GM12875 (cell line): ENCODE measurements at regions not wholly inside any gene's neighbourhood (a gene's known extent, or its start where the extent isn't known, plus 50 kb on each side); places are given as distances from the start of the nearest gene placed in this dataset.

Experiments
- H3K4me3 ChIP-seq: one replicate; pipeline ENCODE4 v1.5.1; 2011; ENCODE audit warnings: low read depth, low read length, control low read depth
- TF ChIP-seq, protein P1 (sequence below): IDR thresholded peaks from 2 replicates; pipeline ENCODE4 v1.5.1; 2011; ENCODE audit warnings: low read depth, mild to moderate bottlenecking, control low read depth, inconsistent platforms, low read length, moderate library complexity, borderline replicate concordance; ENCODE audit not compliant: insufficient read depth

- TF ChIP-seq, protein P1, sequence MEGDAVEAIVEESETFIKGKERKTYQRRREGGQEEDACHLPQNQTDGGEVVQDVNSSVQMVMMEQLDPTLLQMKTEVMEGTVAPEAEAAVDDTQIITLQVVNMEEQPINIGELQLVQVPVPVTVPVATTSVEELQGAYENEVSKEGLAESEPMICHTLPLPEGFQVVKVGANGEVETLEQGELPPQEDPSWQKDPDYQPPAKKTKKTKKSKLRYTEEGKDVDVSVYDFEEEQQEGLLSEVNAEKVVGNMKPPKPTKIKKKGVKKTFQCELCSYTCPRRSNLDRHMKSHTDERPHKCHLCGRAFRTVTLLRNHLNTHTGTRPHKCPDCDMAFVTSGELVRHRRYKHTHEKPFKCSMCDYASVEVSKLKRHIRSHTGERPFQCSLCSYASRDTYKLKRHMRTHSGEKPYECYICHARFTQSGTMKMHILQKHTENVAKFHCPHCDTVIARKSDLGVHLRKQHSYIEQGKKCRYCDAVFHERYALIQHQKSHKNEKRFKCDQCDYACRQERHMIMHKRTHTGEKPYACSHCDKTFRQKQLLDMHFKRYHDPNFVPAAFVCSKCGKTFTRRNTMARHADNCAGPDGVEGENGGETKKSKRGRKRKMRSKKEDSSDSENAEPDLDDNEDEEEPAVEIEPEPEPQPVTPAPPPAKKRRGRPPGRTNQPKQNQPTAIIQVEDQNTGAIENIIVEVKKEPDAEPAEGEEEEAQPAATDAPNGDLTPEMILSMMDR: no peak
- no peak overlapping the region for H3K4me3 ChIP-seq
Measured at GRCh38 chr12:76649099-76649498, 89.5 kb upstream of the OSBPL8 start.

GRCh38 chr12:76652402-76652801 is 92.8 kb upstream of the OSBPL8 start:
- TF ChIP-seq, protein P1: no peak
- H3K4me3 ChIP-seq: no peak overlapping the region

DNA sequence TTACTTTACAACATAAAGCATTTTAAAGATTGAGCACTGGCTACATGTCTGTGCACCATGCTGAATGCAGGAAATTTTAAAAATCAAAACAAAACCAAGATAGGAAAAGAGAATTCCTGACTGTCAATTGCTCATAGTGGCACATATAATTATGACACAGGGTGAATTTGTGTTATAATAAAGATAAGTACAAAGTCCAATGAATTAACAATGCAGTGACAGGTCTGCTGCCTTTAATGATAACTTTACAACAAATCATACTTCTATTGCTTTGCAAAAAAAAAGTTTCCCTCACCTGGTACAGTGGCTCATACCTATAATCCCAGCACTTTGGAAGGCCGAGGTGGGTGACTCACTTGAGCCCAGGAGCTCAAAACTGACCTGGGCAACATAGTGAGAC is 93.8 kb upstream of the OSBPL8 start:
- H3K4me3 ChIP-seq: no peak overlapping the region
- TF ChIP-seq, protein P1: no peak

GRCh38 chr12:76664731-76665130 is 99.2 kb upstream of the ZDHHC17 start:
- TF ChIP-seq, protein P1: no peak
- H3K4me3 ChIP-seq: no peak overlapping the region

DNA sequence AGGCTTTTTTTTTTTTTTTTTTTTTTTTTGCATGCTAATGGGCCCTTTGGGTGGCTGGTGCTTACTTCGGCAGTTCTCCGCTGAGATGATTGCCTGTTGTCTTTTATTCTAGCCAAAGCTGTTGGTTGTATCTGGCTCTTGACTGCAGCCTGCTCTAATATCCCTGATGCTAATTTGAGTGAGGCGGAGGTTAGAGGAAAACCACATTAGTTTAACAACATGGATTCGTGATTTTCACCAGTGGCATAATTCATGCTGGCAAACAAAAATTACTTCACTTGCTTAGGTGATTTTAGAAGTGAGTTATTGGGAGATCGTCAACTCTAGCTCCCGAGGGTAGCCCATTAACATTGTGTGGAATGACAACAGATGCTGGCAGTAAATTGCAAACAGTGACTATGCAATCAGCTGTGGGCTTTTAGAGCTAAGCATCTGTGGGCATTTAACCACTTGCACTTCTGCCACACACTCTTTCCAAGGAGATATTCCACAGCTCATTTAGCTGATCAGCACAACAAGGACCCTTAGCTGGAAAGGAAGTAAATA is 97.6 kb upstream of the ZDHHC17 start:
- H3K4me3 ChIP-seq: no peak overlapping the region
- TF ChIP-seq, protein P1: no peak

DNA sequence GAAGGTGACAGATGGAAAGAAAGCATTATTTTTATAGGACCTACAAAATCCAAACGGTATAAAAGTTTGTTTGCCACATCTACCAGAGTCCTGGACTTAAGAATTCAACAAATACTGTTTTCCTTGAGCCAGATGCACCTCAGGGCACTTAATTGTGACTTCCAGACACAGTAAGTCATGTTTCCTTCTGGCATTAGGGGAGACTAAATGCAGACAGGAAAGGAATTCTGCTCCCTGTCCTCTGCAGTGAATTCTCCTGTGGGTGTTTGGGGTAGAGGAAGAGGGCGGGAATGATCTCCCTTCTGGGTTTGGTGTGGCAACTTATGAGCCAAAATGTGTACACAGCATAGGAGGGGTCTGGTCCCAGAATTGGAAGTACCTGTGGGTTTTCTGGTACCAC is 93.9 kb upstream of the ZDHHC17 start:
- no peak overlapping the region for H3K4me3 ChIP-seq
- TF ChIP-seq, protein P1: no peak

GRCh38 chr12:76670776-76671175 is 93.1 kb upstream of the ZDHHC17 start:
- TF ChIP-seq, protein P1: no peak
- H3K4me3 ChIP-seq: no peak overlapping the region
